H1 (cell line): ENCODE measurements at regions not wholly inside any gene's neighbourhood (a gene's known extent, or its start where the extent isn't known, plus 50 kb on each side); places are given as distances from the start of the nearest gene placed in this dataset.

ENCODE experiments used
- CTCF ChIA-PET: fragments of 300-600 bp; sonication (Branson Sonifier 250); formaldehyde crosslinking; loops from one replicate; lab custom pipeline; 2021; ENCODE audit not compliant: partially characterized antibody; lab: Charles Lee
- POLR2A ChIA-PET: fragments of 300-600 bp; sonication (Branson Sonifier 250); formaldehyde crosslinking; loops from one replicate; lab custom pipeline; 2021; ENCODE audit warnings: inconsistent platforms; ENCODE audit not compliant: partially characterized antibody; lab: Charles Lee
- DNase-seq, 2 experiments: peaks; one replicate each; pipeline versions ENCODE4 v3.0.0 to v3.0.0-alpha.2; 2010 to 2022; ENCODE audit warnings: low spot score in 2 of 2, low read depth in 1 of 2, mixed read lengths in 1 of 2
- FAIRE-seq: peaks from 2 replicates; lab custom pipeline; 2011; peaks lifted over from hg19 to GRCh38; lab: Jason Lieb, UNC
- H2AFZ ChIP-seq: 2 replicates; pipeline ENCODE4 v1.8.1; 2012; ENCODE audit warnings: low read length, inconsistent platforms
- H2AK5ac ChIP-seq: 2 replicates; pipeline ENCODE4 v1.6.1; 2013; ENCODE audit warnings: low read depth, low read length
- H2BK120ac ChIP-seq: replicated peaks from 2 replicates; pipeline ENCODE3; 2013; ENCODE audit warnings: low read depth, low read length, inconsistent platforms
- H2BK12ac ChIP-seq: 2 replicates; pipeline ENCODE4 v1.6.1; 2013; ENCODE audit warnings: low read depth, low read length
- H2BK15ac ChIP-seq: 2 replicates; pipeline ENCODE4 v1.6.1; 2013; ENCODE audit warnings: low read length
- H2BK20ac ChIP-seq: 2 replicates; pipeline ENCODE4 v1.6.1; 2013; ENCODE audit warnings: low read length
- H2BK5ac ChIP-seq: 2 replicates; pipeline ENCODE4 v1.6.1; 2013; ENCODE audit warnings: low read depth, low read length
- H3K14ac ChIP-seq: 2 replicates; pipeline ENCODE4 v1.6.1; 2013; ENCODE audit warnings: inconsistent platforms; ENCODE audit not compliant: insufficient read length
- H3K18ac ChIP-seq: 2 replicates; pipeline ENCODE4 v1.6.1; 2013; ENCODE audit warnings: low read length; ENCODE audit errors: extremely low read depth
- H3K23ac ChIP-seq: 2 replicates; pipeline ENCODE4 v1.6.1; 2013; ENCODE audit warnings: inconsistent platforms; ENCODE audit not compliant: insufficient read length
- H3K23me2 ChIP-seq: 2 replicates; pipeline ENCODE4 v1.6.1; 2013; ENCODE audit warnings: low read depth, low read length
- H3K27ac ChIP-seq: 2 replicates; pipeline ENCODE4 v1.6.1; 2011; ENCODE audit warnings: low read depth, low read length, inconsistent platforms
- H3K27me3 ChIP-seq, 4 experiments: replicated peaks in 1 of 4; 1 replicate in 1 of 4; 2 replicates in 3 of 4; pipeline versions ENCODE4 v1.6.1 to v1.8.1; 2011 to 2013; ENCODE audit warnings: low read length in 3 of 4, mild to moderate bottlenecking in 3 of 4, inconsistent platforms in 2 of 4, mixed read lengths in 2 of 4, moderate library complexity in 1 of 4; ENCODE audit not compliant: control insufficient read depth in 3 of 4, insufficient read depth in 3 of 4; ENCODE audit errors: extremely low read depth in 1 of 4
- H3K36me3 ChIP-seq, 4 experiments: 2 replicates each; pipeline versions ENCODE4 v1.6.1 to v1.8.1; 2011 to 2013; ENCODE audit warnings: mild to moderate bottlenecking in 4 of 4, low read length in 3 of 4, moderate library complexity in 2 of 4, control low read depth in 1 of 4, inconsistent platforms in 1 of 4; ENCODE audit not compliant: insufficient read depth in 4 of 4, control insufficient read depth in 2 of 4
- H3K4ac ChIP-seq: replicated peaks from 2 replicates; pipeline ENCODE3; 2013; ENCODE audit warnings: low read length, low read depth, mixed read lengths, inconsistent platforms; ENCODE audit not compliant: insufficient read length
- H3K4me1 ChIP-seq, 4 experiments: replicated peaks in 1 of 4; 1 replicate in 1 of 4; 2 replicates in 3 of 4; pipeline versions ENCODE4 v1.6.1 to v1.8.1; 2011 to 2013; ENCODE audit warnings: low read length in 3 of 4, inconsistent platforms in 2 of 4, mixed read lengths in 1 of 4; ENCODE audit not compliant: insufficient read depth in 4 of 4, control insufficient read depth in 3 of 4
- H3K4me2 ChIP-seq, 2 experiments: 2 replicates each; pipeline versions ENCODE4 v1.6.1 to v1.8.1; 2011 to 2013; ENCODE audit warnings: low read depth in 2 of 2, low read length in 2 of 2, control low read depth in 1 of 2, inconsistent platforms in 1 of 2, mild to moderate bottlenecking in 1 of 2; ENCODE audit not compliant: insufficient read depth in 1 of 2
- H3K4me3 ChIP-seq, 4 experiments: fragments of 200-600, 300-600 bp in 1 of 4; sonication (generic), shearing (Covaris generic), sonication (Bioruptor Twin) in 1 of 4; 2 replicates each; pipeline versions ENCODE4 v1.5.1 to v1.8.1; 2011 to 2016; ENCODE audit warnings: low read length in 4 of 4, low read depth in 3 of 4, control low read depth in 2 of 4, inconsistent platforms in 2 of 4, mild to moderate bottlenecking in 2 of 4, mixed read lengths in 1 of 4, moderate library complexity in 1 of 4; ENCODE audit not compliant: insufficient read depth in 2 of 4; ENCODE audit errors: extremely low read depth in 1 of 4
- H3K56ac ChIP-seq: replicated peaks from 2 replicates; pipeline ENCODE3; 2013; ENCODE audit warnings: low read depth, mild to moderate bottlenecking, mixed read lengths, low read length, inconsistent platforms; ENCODE audit not compliant: insufficient read length
- H3K79me1 ChIP-seq: 2 replicates; pipeline ENCODE4 v1.6.1; 2013; ENCODE audit warnings: low read depth, low read length, control low read depth
- H3K79me2 ChIP-seq, 2 experiments: 2 replicates each; pipeline versions ENCODE4 v1.6.1 to v1.8.1; 2012 to 2013; ENCODE audit warnings: low read length in 2 of 2, mild to moderate bottlenecking in 2 of 2, inconsistent platforms in 1 of 2; ENCODE audit not compliant: insufficient read depth in 2 of 2, control insufficient read depth in 1 of 2
- H3K9ac ChIP-seq, 4 experiments: replicated peaks in 1 of 4; 1 replicate in 1 of 4; 2 replicates in 3 of 4; pipeline versions ENCODE4 v1.6.1 to v1.8.1; 2011 to 2013; ENCODE audit warnings: low read depth in 3 of 4, low read length in 3 of 4, control low read depth in 2 of 4, mild to moderate bottlenecking in 2 of 4, moderate library complexity in 2 of 4, inconsistent platforms in 1 of 4; ENCODE audit errors: extremely low read depth in 1 of 4
- H3K9me3 ChIP-seq, 2 experiments: 2 replicates each; pipeline versions ENCODE4 v1.6.1 to v1.8.1; 2012 to 2013; ENCODE audit warnings: mild to moderate bottlenecking in 2 of 2, moderate library complexity in 2 of 2, control low read depth in 1 of 2, inconsistent platforms in 1 of 2, low read depth in 1 of 2, low read length in 1 of 2, mixed read lengths in 1 of 2; ENCODE audit not compliant: insufficient read depth in 2 of 2
- H4K20me1 ChIP-seq, 2 experiments: replicated peaks in 1 of 2; 2 replicates each; pipeline versions ENCODE3 to v1.8.1; 2011 to 2013; ENCODE audit warnings: inconsistent platforms in 2 of 2, low read length in 2 of 2, mild to moderate bottlenecking in 1 of 2; ENCODE audit not compliant: insufficient read depth in 2 of 2, control insufficient read depth in 1 of 2
- H4K5ac ChIP-seq: 2 replicates; pipeline ENCODE4 v1.6.1; 2013; ENCODE audit warnings: low read length, low read depth, mixed read lengths, inconsistent platforms; ENCODE audit not compliant: insufficient read length
- H4K8ac ChIP-seq: 2 replicates; pipeline ENCODE4 v1.8.0; 2013; ENCODE audit warnings: mild to moderate bottlenecking, moderate library complexity, low read length, inconsistent platforms; ENCODE audit not compliant: insufficient read depth; ENCODE audit errors: extremely low read depth
- H4K91ac ChIP-seq: replicated peaks from 2 replicates; pipeline ENCODE3; 2013; ENCODE audit warnings: low read length, mixed read lengths, inconsistent platforms; ENCODE audit not compliant: insufficient read length
- ATF2 ChIP-seq: IDR thresholded peaks from 2 replicates; pipeline ENCODE4 v1.6.1; 2012; ENCODE audit warnings: low read length, inconsistent platforms
- HDAC2 ChIP-seq, 2 experiments: fragments of 300-600 bp in 1 of 2; sonication (generic) in 1 of 2; IDR thresholded peaks; 2 replicates each; pipeline ENCODE4 v1.6.1; 2011 to 2012; ENCODE audit warnings: low read depth in 2 of 2, low read length in 2 of 2, mild to moderate bottlenecking in 2 of 2, moderate library complexity in 2 of 2, borderline replicate concordance in 1 of 2, inconsistent platforms in 1 of 2
- KDM4A ChIP-seq: IDR thresholded peaks from one replicate; pipeline ENCODE4 v1.7.1; 2012; ENCODE audit warnings: low read depth, mild to moderate bottlenecking, moderate library complexity, low read length, inconsistent platforms; ENCODE audit not compliant: severe bottlenecking
- KDM5A ChIP-seq: fragments of 200-600 bp; IDR thresholded peaks from 2 replicates; pipeline ENCODE4 v1.7.1; 2012; ENCODE audit warnings: mild to moderate bottlenecking, low read length, inconsistent platforms, mixed read lengths
- MAFK ChIP-seq: IDR thresholded peaks from 2 replicates; pipeline ENCODE4 v1.6.1; 2012; ENCODE audit warnings: low read depth, mild to moderate bottlenecking, improper control_type of control experiment, low read length
- MAX ChIP-seq: IDR thresholded peaks from 2 replicates; pipeline ENCODE4 v1.6.1; 2012; ENCODE audit warnings: inconsistent platforms
- NANOG ChIP-seq: IDR thresholded peaks from 2 replicates; pipeline ENCODE4 v1.6.1; 2011; ENCODE audit warnings: low read length, low read depth, mild to moderate bottlenecking, inconsistent platforms; ENCODE audit not compliant: insufficient read depth, poor library complexity, severe bottlenecking
- POLR2A ChIP-seq, 2 experiments: IDR thresholded peaks; 1 replicate in 1 of 2; 2 replicates in 1 of 2; pipeline ENCODE4 v1.6.1; 2011; ENCODE audit warnings: low read depth in 2 of 2, low read length in 2 of 2, mild to moderate bottlenecking in 2 of 2; ENCODE audit errors: control extremely low read depth in 1 of 2
- RAD21 ChIP-seq, 2 experiments: IDR thresholded peaks in 1 of 2; conservative IDR thresholded peaks in 1 of 2; 2 replicates each; pipeline ENCODE4 v1.6.1; 2011; ENCODE audit warnings: low read depth in 2 of 2, low read length in 2 of 2, improper control_type of control experiment in 1 of 2, inconsistent platforms in 1 of 2, mild to moderate bottlenecking in 1 of 2, moderate library complexity in 1 of 2
- RBBP5 ChIP-seq: IDR thresholded peaks from 2 replicates; pipeline ENCODE4 v1.7.1; 2012; ENCODE audit warnings: low read depth, mild to moderate bottlenecking, inconsistent platforms, low read length, moderate library complexity, borderline replicate concordance
- SIN3A ChIP-seq, 2 experiments: IDR thresholded peaks in 1 of 2; conservative IDR thresholded peaks in 1 of 2; 2 replicates each; pipeline ENCODE4 v1.6.1; 2011 to 2012; ENCODE audit warnings: low read length in 2 of 2, improper control_type of control experiment in 1 of 2, low read depth in 1 of 2, mild to moderate bottlenecking in 1 of 2
- SP1 ChIP-seq: IDR thresholded peaks from 2 replicates; pipeline ENCODE4 v1.6.1; 2011; ENCODE audit warnings: low read depth, low read length
- TAF1 ChIP-seq: IDR thresholded peaks from 2 replicates; pipeline ENCODE4 v1.6.1; 2011; ENCODE audit warnings: mild to moderate bottlenecking, low read depth, low read length

- Histone ChIP-seq H3K4me2 (no peak overlapping the region), H2AK5ac (no peak overlapping the region), H2AFZ (no peak overlapping the region), H3K27me3 (no peaks in the 10 kb centered on the region), H3K4me1 (no peaks in the 10 kb centered on the region), H4K20me1 (no peaks in the 10 kb centered on the region), H4K8ac (no peak overlapping the region), H3K9me3 (peaks cover 4 to 11% of the 10 kb centered on the region in 2 experiments; a peak in 3 of 4 replicates), H3K79me1 (no peaks in the 10 kb centered on the region), H3K14ac (no peak overlapping the region), H3K4me3 (no peak overlapping the region), H3K36me3 (no peaks in the 10 kb centered on the region), H4K5ac (no peak overlapping the region), H3K27ac (no peak overlapping the region), H3K79me2 (no peaks in the 10 kb centered on the region), H3K23ac (no peak overlapping the region), H3K9ac (no peak overlapping the region), H3K23me2 (no peaks in the 10 kb centered on the region), H2BK15ac (no peak overlapping the region), H2BK20ac (no peak overlapping the region), H3K56ac (no peak overlapping the region), H2BK5ac (no peak overlapping the region), H3K18ac (no peak overlapping the region), H2BK12ac (no peak overlapping the region), H4K91ac (no peak overlapping the region), H3K4ac (no peak overlapping the region), H2BK120ac (no peak overlapping the region)
- ChIA-PET POLR2A (no interaction called here), CTCF (interaction anchor here (0.6 to 1.0 kb wide), 2 partner anchors 8 to 13 kb away, joined by 3 to 4 read pairs; no protein-coding TSS in a partner anchor)
- no peak for FAIRE-seq
- DNase-seq = no peak
- no peak for TF ChIP-seq RBBP5
- TF ChIP-seq SP1 = no peak
- no peak for TF ChIP-seq POLR2A (IDR thresholded peaks at IDR 0.05; ENCODE audit: control extremely low read depth in 1 of 2, low read depth in 2 of 2, low read length in 2 of 2)
- TF ChIP-seq KDM4A = no peak
- no peak for TF ChIP-seq MAFK
- TF ChIP-seq SIN3A (conservative IDR thresholded peaks at IDR 0.05 in 1 of 2, IDR thresholded peaks at IDR 0.05 in 1 of 2; ENCODE audit: low read depth in 1 of 2, low read length in 2 of 2) = no peak
- TF ChIP-seq HDAC2 (IDR thresholded peaks at IDR 0.05; ENCODE audit: borderline replicate concordance in 1 of 2, low read depth in 2 of 2, low read length in 2 of 2) = no peak
- no peak for TF ChIP-seq MAX
- no peak for TF ChIP-seq NANOG
- no peak for TF ChIP-seq ATF2
- no peak for TF ChIP-seq KDM5A
- no peak for TF ChIP-seq RAD21 (IDR thresholded peaks at IDR 0.05 in 1 of 2, conservative IDR thresholded peaks at IDR 0.05 in 1 of 2; ENCODE audit: low read depth in 2 of 2, low read length in 2 of 2)
- TF ChIP-seq TAF1 = no peak
These were observed 123.8 kb upstream of the FSHR start for GRCh38 chr2:49278141-49278540.
